AG08395 (cell line): ENCODE measurements at regions not wholly inside any gene's neighbourhood (a gene's known extent, or its start where the extent isn't known, plus 50 kb on each side); places are given as distances from the start of the nearest gene placed in this dataset.
"Not testable (repeated sequence)": the region's sequence is repeated elsewhere in the genome, so short reads cannot be mapped to it uniquely, and the experiment has no call there.

ENCODE experiments used
- DNase-seq: peaks from one replicate; pipeline ENCODE4 v3.0.0; 2012; ENCODE audit warnings: mixed read lengths, low spot score

DNA sequence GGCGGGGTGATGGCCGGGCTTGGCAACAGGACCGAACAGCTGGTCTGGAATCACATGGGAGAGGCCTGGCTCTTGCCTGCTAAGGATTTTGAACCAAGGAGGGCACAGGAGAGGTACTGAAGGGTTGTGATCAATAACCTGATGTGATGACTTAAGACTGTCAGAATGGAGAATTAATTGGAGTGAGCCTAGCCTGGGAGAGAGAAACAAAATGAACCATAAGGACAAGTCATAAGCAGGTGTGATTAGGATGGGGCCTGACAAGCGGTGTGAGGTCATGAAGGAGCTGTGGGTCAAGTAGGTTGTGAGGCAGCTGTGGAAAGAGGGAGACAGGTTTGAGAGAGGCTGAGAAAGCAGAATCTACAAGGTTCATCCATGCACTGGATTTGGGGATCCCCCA lies 104.6 kb downstream of the MED10 start:
- DNase-seq = no peak

DNA sequence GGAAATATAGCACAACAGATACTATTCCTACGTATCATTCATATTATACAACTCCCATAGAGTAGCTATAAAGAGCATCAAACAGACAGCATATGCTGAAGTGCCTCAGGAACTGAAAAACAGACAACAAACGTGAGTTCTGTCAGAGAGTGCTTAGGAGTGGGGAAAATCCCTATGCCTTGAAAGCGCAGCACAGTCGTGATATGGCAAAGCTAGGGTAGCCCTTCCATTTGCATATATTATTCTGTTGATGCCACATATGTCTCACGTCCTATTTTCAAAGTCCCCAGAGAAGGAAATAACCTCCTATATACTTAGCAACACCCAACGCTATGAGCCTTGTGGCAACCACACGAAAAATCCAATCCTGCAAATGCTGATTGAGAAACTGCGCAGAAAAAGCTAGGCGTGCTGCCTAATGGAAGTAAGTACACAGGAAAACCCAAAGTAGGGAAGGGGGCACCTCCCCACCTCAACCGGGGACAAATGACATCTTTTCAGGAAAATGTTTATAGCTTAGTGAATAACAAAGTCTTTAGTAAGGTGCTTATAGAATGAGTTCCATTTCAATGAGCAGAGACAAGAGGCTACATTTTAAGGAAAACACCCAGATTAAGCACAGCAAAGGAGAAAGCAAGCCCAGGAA lies 105.1 kb downstream of the MED10 start:
- DNase-seq = no peak

DNA sequence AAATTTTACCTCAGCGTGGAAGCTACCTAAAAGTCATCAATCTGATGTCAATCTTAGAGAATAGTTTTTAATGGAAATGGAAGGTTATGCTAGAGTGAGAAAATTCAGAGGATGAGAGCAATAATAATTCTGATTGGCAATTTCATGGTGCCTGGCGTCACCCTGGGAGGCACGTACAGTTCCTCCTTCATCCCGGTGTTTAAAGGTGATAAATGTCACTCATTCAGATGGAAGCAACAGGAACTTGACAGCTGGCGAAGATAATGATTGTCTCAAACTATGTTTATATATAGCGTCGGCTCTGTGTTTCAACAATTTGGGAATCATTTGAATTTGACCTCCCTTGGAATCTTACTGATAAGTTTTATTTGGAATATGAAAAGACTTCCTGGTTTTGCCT lies 108.4 kb downstream of the MED10 start:
- no peak for DNase-seq

DNA sequence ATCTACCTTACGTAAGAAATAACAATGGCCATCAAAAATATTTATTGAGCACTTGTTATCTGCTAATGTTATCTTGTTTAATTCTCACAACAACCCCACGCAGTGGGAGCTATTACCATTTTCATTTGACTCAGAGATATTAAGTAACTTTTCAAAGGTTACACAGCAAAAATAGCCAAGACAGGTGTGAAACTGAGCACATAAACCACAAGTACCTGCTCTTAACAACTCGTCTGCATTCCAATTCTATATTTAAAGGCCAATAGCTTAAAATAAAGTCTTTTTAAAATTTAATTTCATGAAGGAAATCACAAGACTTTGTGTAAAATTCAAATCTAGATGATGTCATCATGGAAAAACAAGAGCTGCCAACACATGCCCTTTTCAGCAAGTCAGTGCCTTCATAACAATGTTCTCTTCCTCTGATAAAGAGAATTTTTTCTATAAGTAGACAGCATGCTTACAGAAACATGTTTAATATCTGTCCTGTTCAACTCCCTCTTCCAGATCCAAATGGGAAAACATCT lies 111.6 kb downstream of the MED10 start:
- DNase-seq = no peak

DNA sequence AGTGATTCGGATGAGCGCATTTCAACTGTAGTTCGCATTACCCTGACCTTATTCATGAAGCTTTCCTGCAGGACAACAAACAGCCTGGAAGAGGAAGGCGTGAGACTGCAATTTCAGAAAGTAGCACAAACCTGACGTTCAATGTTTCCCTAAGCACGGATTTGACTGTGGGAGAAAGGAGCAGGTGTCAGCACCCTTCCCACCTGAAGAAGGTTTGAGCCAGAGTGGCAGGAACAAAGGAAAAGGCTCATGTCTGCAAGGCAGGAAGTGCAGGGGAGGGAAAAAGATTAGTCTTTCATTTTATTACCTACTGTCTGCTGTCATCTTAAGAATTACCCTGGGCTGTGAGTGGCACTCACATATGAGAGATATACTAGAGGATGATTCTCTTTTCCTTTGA lies 114.0 kb downstream of the MED10 start:
- no peak for DNase-seq

DNA sequence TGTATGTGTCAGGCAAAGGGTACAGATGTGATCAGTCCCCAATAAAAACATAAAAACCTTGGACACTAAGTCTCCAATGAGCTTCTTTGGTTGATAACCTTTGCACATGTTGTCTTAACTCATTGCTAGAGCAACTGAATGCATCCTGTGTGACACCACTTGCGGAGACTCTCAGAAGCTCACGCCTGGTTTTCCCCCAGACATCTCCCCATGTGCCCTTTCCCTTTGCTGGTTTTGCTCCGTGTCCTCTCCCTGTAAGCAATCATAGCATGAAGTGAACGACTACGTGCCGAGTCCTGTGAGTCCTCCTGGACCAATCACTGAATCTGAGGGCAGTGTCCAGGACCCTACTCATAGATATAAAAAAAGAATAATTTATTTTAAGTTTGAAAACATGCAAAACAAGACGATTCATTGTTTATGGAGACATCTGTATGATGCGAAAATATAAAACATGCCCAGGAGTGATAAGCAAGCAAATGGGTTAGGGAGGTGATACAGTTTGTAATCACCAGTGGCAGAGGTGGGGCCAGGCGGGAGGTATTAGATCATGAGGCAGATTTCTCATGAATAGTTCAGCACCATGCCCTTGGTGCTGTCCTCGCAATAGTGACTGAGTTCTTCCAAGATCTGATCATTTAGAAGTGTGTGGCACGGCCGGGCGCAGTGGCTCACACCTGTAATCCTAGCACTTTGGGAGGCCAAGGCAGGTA lies 115.5 kb downstream of the MED10 start:
- DNase-seq = no peak

DNA sequence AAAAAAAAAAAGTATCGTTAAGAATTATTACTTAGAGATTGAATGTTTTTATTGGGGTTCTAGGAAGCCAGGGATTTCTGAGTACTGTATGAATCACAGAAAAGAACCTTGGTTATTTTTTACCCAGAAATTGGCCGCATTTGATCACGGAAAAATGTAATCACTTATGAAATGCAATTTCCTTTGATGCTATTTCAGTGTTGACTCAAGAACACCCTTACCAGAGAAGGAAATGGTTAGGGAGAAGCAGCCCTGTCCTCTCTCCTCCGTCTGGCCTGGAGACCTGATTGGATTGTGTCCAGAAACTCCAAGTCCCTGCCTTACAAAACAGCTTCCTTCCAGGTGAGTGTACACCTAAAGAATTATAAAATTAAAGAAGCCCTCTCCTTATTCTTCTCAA lies 116.7 kb downstream of the MED10 start:
- DNase-seq = no peak

DNA sequence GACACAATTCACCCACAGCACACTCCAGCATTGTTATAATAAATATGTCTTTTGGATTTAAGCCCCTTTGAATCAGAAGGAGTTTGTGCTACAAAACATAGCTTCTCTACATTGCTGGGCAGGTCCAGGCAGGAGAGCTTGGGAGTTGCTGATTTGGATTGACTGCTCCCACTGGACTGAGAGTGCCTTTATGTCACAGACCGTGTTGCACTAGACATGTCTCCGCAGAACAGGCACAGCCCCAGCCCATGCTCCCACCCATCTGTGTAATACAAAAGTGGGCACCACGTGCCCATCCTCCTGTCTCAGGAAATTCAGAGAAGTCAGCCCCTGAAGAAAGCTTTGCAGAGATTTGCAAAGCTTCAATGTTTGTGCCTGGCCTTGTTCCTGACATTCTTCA lies 117.1 kb downstream of the MED10 start:
- DNase-seq = no peak

DNA sequence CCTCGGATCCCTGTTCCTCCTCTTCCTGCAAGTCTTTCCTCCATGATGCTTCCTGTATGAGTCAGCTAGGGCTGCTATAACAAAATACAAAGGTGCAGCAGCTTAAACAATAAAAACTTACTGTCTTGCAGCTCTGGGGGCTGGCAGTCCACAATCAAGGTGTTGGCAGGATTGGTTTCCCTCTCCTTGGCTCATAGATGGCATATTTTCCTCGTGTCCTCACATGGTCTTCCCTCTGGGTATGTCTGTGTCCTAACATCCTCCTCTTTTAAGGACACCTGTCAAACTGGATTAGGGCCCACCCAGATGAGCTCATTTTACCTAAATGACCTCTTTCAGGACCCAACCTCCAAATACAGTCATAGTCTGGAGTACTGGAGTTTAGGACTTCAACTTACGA lies 117.5 kb downstream of the MED10 start:
- DNase-seq = no peak

DNA sequence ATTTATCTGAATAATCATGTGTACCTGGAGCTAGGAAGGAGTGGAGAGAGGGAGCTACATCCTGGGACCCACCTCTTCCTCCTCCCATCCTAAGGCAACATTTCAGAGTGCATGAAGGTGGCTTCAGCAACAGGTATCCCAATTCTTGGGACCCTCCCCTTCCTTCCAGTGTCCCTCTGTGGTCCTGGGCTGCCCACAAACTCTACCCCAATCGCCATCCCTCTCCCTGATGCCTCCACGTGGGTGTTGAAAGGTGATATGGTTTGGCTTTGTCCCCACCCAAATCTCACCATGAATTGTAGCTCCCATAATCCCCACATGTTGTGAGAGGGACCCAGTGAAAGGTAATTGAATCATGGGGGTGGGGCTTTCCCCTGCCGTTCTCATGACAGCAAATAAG lies 121.4 kb downstream of the MED10 start:
- DNase-seq = no peak

DNA sequence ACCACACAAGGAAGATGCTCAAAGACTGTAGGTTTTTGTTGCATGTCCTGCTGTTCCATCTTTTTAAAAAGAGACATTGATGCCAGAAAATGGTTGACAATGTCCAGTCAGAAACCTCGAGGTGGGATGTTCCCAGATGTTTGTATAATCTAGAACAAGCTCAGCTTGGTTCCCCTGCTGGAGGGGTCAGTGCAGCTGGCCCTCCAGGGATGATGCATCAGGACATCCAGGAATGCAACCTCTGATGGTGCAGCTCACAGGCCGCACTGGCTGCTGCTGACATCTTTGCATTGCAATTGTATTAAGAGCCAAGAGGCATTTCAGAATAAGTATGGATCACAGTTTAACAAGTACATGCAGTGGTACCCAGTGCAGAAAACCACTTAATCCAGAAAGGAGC lies 122.4 kb downstream of the MED10 start:
- no peak for DNase-seq

DNA sequence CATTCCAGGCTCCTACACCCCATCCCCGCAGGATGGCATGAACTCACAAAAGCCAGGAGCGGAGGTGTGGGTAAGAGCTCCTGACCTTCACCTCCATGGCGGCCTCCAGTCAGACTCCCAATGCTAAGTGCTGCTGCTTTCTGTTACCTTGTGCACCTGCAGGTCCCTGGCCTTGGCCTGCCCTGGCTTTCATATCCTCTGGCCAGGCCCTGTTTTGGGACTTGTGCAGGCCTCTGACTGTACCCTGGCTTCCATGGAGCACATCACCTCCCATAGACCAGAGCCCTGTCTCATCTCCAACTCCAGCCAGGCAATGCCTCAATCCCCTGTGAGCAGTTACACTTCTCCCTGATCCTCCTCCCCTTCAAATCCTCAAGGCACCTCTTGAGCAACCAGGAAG lies 124.5 kb downstream of the MED10 start:
- no peak for DNase-seq

DNA sequence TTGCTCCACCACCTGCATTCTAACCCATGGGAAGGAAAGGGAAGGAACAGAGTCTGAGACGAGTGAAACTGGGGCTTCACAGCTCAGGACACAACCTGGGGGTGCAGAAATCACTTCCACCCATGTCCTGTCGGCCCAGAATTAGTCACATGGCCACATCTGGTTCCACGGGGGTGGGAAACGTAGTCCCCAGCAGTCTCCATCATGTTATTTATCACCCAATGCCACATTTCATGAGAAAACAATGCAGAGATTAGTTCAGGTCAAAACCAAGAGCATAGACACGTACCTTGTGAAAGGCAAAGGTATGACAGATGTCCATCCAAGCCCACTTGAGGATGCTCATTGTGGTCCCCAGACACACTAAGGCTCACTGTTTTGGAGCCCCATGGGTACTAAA lies 125.1 kb downstream of the MED10 start:
- DNase-seq = no peak

DNA sequence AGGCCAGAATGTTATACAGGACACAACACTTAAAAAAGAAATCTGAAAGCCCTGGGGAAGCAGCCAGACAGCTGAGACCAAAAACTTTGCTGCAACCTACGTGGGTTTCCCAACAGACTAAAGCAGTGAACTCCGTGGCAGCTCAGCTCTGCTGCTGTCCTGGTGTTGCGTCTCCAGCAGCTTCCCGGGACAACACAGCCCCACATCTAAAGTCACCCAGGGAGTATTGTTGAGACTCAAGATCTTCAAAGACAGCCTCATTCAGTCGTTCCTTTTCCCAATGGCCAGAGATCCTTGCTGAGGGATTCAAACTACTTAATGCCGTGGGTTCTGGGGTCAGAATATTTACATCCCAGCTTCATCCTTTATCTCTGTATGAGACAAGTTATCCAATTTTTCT lies 125.8 kb downstream of the MED10 start:
- DNase-seq = no peak

DNA sequence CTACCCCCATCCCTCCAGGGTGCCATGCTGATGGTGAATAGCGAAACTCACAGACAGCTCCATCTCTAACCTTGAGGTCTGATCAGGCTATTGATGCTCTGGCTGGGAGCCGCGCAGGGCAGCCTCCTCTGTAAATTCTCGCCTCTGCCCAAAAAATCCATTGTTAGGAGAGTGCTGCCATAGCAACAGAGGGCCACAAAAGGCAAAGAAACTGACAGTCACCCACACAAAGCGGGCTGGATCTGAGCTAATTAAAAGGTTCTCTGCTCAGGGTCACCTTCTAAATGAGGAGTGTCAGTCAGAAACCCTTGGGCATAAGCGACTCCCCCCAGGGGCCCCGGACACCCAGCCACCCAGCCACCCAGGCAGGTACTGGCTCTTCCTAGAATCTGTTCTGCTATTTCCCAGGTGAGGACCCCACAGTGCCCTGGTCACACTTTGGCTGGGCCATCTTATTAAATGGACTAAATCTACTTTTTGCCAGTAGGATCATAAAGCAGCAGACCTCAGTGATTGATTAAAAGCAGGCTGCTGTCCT lies 126.7 kb downstream of the MED10 start:
- DNase-seq = no peak

DNA sequence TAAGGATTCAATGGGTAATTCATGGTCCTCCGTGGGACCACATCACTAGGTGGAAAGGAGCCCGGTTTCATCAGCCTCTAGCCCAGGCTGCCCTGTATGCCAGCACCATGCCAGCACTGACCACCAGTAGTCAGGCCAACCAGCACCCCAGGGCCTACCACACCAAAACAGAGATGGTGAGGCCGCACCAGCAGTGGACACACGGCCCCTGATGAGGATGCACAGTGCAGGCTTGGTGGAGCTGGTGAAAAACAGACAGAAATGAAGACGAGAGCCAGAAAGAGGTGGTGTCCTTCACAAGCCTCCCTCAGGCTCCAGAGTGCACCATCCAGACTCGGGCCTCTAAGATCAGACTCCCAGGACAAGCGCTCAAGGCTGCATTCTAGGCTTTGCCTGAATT lies 128.2 kb downstream of the MED10 start:
- no peak for DNase-seq

DNA sequence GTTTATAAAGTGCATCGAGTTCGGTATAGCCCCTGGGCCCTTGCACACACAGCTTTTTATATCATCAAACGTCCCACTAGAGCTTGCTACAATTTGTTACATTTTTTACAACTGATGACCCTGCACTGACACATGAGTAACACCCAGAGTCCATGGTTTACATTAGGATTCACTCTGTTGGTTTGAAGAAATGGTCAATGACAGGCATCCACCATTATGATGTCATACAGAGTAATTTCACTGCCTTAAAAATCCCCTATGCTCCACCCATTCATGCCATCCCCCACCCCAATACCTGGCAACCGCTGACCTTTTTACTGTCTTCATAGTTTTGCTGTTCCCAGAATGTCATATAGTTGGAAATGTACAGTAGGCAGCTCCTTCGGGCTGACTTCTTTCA lies 130.2 kb downstream of the MED10 start:
- DNase-seq = no peak

DNA sequence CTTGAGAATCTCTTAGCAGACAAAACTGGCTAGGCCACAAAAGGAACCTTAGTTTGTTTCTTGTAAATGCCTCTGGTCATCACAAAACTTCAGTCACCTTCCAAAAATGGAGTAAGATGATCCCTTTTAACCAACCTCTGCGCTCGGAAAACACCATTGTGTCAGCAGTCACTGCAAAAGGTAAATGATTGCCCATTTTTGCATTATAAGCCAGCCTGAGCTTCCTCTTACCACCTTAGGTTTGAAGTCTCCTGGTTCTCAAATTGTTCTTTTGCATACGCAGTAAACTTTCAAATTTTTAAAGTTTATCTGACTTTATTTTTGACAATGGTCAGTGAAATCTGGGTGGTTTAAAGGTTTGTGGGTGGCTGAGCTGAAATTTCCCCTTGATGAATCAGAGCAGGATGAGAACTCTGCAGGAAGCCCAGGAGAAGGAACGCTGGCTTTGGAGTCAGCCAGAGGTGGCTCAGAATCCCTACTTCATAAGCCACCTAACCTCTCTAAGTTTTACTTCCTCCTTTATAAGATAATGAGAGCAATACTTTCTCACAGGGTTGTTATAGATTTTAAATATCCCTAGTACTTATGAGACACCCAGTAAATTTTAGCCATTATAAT lies 131.4 kb downstream of the MED10 start:
- DNase-seq = no peak

DNA sequence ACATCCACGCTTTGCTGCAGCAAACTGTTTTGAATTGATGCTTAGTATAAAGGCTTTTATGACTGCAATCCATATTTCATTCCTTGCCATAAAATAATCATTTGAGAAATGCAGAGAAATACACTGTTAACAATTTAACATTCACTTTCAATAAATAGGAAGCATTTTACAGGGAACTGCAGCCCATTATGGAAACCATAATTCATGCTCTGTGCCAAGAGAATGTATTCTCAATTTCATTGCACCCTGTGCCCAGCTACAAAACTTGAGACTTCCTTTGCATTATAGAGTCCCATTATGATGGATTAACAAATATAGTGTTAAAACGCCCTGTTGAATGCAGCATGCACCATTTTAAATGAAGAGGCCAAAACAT lies 134.0 kb downstream of the MED10 start:
- DNase-seq = no peak

DNA sequence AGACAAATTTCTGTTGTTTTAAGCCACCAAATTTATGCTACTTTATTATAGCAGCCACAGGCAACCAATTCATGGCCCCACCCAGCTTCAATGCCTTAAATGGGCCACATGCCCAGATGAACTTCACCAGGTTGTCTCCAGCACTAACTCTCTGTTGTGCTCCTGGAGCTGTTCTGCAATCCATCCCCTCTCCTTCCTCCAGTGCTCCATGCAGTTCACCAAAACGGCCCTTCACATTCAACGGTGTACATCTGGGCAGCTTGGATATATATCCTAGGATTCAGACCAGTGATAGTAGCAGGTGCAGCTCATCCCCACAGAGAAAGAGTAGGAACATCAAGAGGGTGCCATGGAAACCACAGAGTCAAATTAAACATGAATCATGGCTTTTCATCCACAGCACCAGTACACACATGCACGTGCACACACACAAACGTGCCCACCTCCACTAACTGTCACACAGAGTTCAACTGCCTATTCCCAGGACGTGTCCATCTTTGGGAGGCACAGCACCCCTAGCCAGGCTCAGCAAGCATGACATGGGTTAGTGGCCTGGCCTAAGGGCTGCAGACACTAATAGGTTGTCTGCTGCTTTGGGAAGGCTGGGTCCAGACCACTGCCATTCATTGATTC lies 134.5 kb downstream of the MED10 start:
- no peak for DNase-seq

DNA sequence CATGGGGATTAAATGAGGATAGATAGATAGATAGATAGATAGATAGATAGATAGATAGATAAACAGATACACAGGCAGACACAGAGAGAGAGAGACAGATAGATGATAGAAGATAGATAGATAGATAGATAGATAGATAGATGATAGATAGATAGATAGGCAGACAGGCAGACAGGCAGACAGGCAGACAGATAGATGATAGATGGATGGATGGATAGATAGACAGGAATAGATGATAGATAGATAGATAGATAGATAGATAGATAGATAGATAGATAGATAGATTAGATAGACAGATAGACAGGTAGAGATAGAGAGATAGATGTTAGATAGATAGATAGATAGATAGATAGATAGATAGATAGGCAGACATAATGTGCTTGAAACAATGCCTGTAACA lies 137.3 kb downstream of the MED10 start:
- not testable (repeated sequence) for DNase-seq

DNA sequence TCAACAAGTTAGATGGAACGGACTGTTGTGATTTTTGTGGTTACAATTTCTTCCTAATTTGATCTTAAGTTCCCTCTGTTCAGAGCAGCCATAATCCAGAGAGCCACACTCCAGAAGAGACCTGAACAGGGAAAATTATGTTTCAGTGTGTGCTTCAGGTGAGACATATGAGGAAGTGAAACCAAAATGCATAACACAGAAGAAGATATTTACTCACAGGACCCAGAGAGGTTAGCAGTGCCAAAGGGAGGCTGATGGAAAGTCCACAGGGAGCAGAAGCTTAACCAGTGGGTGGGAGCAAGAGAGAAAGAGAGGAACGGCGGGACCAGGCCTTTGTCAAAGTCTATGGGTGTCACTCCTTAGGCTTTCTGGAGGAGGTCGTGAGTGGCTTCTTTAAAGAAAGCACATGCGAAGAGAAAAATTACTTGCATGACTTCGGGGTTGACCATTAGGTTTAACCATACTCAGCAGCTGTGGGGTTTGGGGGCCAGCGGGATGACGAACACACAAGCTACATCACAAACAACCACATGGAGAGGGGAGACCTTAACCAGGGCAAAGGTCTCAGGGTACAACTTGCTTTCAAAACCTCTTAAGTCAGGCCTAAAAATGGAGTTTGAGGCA lies 141.4 kb downstream of the MED10 start:
- no peak for DNase-seq
